ENCODE measurements at regions not wholly inside any gene's neighbourhood (a gene's known extent, or its start where the extent isn't known, plus 50 kb on each side); places are given as distances from the start of the nearest gene placed in this dataset.

DNA sequence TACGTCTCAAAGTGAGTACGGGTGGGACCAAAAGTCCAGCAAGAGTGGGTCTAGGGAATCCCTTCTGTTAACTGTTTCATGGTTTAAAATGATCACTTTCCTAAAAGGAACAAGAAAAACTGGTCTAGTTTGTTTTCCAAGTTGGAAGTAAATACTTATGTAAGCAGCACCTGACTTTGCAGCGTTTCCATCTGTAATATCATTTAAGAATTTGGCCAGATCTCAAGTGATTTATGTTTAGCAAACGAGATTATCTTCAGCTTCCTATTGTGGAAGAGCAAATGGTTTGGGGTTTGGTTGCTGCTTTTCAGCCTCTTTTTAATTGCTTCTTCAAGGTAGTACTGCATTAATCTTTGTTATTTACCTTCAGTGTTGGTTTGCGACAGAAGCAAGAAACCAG is 50.4 kb downstream of the FHIP1A start:
- no peak for TF ChIP-seq EZH2 (IDR thresholded peaks at IDR 0.05; ENCODE audit: borderline replicate concordance, low read depth, low read length, severe bottlenecking)
- TF ChIP-seq, protein P1, sequence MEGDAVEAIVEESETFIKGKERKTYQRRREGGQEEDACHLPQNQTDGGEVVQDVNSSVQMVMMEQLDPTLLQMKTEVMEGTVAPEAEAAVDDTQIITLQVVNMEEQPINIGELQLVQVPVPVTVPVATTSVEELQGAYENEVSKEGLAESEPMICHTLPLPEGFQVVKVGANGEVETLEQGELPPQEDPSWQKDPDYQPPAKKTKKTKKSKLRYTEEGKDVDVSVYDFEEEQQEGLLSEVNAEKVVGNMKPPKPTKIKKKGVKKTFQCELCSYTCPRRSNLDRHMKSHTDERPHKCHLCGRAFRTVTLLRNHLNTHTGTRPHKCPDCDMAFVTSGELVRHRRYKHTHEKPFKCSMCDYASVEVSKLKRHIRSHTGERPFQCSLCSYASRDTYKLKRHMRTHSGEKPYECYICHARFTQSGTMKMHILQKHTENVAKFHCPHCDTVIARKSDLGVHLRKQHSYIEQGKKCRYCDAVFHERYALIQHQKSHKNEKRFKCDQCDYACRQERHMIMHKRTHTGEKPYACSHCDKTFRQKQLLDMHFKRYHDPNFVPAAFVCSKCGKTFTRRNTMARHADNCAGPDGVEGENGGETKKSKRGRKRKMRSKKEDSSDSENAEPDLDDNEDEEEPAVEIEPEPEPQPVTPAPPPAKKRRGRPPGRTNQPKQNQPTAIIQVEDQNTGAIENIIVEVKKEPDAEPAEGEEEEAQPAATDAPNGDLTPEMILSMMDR (IDR thresholded peaks at IDR 0.05; ENCODE audit: borderline replicate concordance, extremely low read depth, low read length, poor library complexity, severe bottlenecking): no peak
